Osteocyte (in vitro differentiated cells): ENCODE measurements at regions not wholly inside any gene's neighbourhood (a gene's known extent, or its start where the extent isn't known, plus 50 kb on each side); places are given as distances from the start of the nearest gene placed in this dataset.

Source experiments
- DNase-seq: peaks from one replicate; pipeline ENCODE4 v3.0.0; 2021; ENCODE audit warnings: mixed read lengths; ENCODE audit not compliant: unreplicated experiment; ENCODE audit errors: extremely low spot score
- H3K27ac Mint-ChIP-seq: one replicate; pipeline ENCODE4 v1.8.0; 2021; ENCODE audit warnings: mild to moderate bottlenecking, mixed read lengths; ENCODE audit not compliant: unreplicated experiment
- H3K27me3 Mint-ChIP-seq: one replicate; pipeline ENCODE4 v1.8.0; 2021; ENCODE audit warnings: mixed read lengths; ENCODE audit not compliant: unreplicated experiment
- H3K36me3 Mint-ChIP-seq: one replicate; pipeline ENCODE4 v1.8.0; 2021; ENCODE audit warnings: mixed read lengths; ENCODE audit not compliant: unreplicated experiment
- H3K4me1 Mint-ChIP-seq: one replicate; pipeline ENCODE4 v1.8.0; 2021; ENCODE audit warnings: mixed read lengths; ENCODE audit not compliant: unreplicated experiment
- H3K4me3 Mint-ChIP-seq: one replicate; pipeline ENCODE4 v1.8.0; 2021; ENCODE audit warnings: mild to moderate bottlenecking, moderate library complexity, mixed read lengths; ENCODE audit not compliant: unreplicated experiment
- H3K9me3 Mint-ChIP-seq: one replicate; pipeline ENCODE4 v1.8.0; 2021; ENCODE audit warnings: mixed read lengths; ENCODE audit not compliant: unreplicated experiment
- TF ChIP-seq, protein P1 (sequence below): fragments of 200-600 bp; sonication (generic); IDR thresholded peaks from 2 replicates; pipeline ENCODE4 v1.5.0; 2021; ENCODE audit warnings: antibody characterized with exemption, mild to moderate bottlenecking, moderate library complexity

DNA sequence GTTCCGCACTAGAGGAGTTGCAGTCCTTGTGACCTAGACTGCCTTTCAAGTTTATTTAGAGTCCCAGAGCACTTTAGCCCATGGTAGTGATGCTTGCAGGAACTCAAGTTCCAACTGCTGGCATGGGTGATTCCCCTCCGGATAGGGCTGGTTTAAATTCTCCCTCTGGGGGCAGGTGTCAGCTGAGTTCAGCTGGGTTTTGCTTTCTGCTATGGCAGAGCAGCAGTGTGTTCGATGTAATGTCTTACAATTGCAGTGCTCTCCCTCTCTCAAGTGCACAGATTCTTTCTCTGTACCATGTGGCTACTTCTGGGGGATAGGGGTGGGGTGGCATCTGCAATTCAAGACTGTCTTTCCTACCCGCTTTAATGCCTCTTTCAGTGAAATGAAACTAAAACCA is 164.8 kb upstream of the ZIC3 start:
- TF ChIP-seq, protein P1, sequence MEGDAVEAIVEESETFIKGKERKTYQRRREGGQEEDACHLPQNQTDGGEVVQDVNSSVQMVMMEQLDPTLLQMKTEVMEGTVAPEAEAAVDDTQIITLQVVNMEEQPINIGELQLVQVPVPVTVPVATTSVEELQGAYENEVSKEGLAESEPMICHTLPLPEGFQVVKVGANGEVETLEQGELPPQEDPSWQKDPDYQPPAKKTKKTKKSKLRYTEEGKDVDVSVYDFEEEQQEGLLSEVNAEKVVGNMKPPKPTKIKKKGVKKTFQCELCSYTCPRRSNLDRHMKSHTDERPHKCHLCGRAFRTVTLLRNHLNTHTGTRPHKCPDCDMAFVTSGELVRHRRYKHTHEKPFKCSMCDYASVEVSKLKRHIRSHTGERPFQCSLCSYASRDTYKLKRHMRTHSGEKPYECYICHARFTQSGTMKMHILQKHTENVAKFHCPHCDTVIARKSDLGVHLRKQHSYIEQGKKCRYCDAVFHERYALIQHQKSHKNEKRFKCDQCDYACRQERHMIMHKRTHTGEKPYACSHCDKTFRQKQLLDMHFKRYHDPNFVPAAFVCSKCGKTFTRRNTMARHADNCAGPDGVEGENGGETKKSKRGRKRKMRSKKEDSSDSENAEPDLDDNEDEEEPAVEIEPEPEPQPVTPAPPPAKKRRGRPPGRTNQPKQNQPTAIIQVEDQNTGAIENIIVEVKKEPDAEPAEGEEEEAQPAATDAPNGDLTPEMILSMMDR = no peak
- no peak overlapping the region for H3K27ac Mint-ChIP-seq
- DNase-seq = no peak
- no peaks in the 10 kb centered on the region for H3K4me1 Mint-ChIP-seq
- H3K9me3 Mint-ChIP-seq = peaks cover 22% of the 10 kb centered on the region
- no peaks in the 10 kb centered on the region for H3K27me3 Mint-ChIP-seq
- H3K4me3 Mint-ChIP-seq = no peak overlapping the region
- H3K36me3 Mint-ChIP-seq = no peaks in the 10 kb centered on the region

DNA sequence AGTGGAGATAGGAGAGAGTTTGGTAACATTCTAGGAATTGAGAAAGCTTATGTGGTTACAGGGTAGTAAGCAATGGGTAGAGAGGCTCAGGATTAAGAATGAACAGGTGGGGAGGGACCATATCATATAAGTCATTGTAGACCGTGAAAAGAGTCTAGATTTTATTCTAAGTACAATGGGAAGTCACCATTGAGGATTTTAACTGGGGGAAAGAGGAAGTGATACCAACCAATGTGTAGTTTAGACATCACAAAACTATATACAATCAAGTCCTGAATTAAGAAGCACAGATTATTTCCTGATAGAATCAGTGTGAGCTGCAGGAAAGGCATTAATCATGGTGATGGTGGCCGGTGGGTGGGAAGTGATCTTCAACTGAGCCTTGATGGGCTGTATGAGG is 178.3 kb upstream of the ZIC3 start:
- TF ChIP-seq, protein P1 = no peak
- Mint-ChIP-seq H3K27ac (no peak overlapping the region), H3K4me1 (no peaks in the 10 kb centered on the region), H3K36me3 (no peaks in the 10 kb centered on the region), H3K27me3 (no peaks in the 10 kb centered on the region), H3K4me3 (no peak overlapping the region), H3K9me3 (peaks cover 33% of the 10 kb centered on the region)
- DNase-seq = no peak

DNA sequence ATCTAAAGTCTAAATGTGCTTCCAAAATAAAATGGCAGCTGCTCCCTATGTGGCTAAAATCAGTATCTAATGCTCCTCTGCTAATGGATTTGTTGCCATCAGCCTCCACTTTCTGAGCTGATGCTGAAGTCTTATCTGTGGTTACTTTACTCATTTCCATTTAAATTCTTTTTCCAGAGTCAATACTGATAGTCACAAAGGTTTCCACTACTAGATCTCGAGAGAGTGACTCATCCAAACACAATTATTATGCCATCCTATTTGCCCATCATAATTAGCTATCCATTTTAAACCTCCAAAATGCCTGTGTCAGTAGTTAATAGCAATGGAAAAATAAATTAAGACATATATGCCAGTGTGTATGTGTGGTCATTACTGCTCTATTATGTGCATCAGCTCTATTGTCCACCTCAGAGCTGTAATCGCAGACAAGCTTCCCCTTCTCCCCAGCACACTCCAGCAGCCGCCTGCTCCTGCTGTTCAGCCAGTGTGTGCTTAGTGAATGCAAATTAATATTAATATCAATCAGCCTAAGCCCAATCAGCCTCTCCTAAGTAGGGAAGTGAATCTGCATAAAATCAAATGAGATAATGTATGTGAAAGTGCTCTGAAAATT is 199.8 kb upstream of the ZIC3 start:
- H3K27ac Mint-ChIP-seq = no peak overlapping the region
- H3K27me3 Mint-ChIP-seq = no peaks in the 10 kb centered on the region
- H3K4me3 Mint-ChIP-seq = no peak overlapping the region
- TF ChIP-seq, protein P1 = no peak
- H3K36me3 Mint-ChIP-seq = no peaks in the 10 kb centered on the region
- peaks cover 16% of the 10 kb centered on the region for H3K9me3 Mint-ChIP-seq
- DNase-seq = no peak
- no peaks in the 10 kb centered on the region for H3K4me1 Mint-ChIP-seq

DNA sequence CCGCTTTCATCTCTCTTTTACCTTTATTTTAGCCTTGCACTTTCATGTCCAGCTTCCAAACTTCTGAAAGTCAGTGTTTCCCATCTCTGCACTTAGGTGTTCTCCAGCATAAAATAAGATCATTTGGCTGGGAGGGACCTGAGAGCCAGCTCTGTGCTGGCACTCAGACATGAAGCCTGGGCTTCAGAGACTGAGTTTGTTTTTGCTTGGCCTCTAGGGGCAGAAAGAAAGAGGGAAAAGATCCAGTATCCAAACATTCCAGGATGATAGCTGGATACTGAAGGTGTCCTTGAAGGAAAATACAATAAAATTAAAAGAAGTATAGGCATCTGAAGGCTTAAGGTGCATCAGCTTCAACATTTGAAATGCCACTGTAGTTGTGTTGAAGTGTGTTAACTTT is 202.4 kb upstream of the ZIC3 start:
- TF ChIP-seq, protein P1 = no peak
- Mint-ChIP-seq H3K27me3 (no peaks in the 10 kb centered on the region), H3K4me1 (no peaks in the 10 kb centered on the region), H3K9me3 (peaks cover 7% of the 10 kb centered on the region), H3K27ac (no peak overlapping the region), H3K4me3 (no peak overlapping the region), H3K36me3 (no peaks in the 10 kb centered on the region)
- no peak for DNase-seq

DNA sequence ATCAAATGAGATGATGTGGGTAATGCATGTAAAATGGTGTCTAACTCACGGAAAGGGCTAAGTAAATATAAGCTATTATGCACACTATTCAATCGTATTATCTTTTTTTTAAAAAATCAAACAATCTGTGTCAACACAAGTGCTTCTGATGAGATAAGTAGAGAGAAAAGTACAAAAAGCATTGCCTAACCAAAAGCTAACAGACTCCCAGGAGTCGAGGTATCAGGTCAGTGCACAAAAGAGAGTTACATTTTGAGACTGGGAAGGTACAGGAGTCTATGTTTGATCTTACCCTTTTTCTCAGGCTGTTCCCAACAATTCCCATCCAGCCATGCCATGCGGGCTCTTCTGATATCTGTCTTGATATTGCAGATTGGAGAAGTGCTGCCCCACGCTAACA is 203.3 kb upstream of the ZIC3 start:
- Mint-ChIP-seq H3K4me3 (no peak overlapping the region), H3K4me1 (no peaks in the 10 kb centered on the region), H3K9me3 (peaks cover 4% of the 10 kb centered on the region), H3K36me3 (no peaks in the 10 kb centered on the region), H3K27ac (no peak overlapping the region), H3K27me3 (no peaks in the 10 kb centered on the region)
- DNase-seq = no peak
- TF ChIP-seq, protein P1 = no peak
